ENCODE measurements at regions not wholly inside any gene's neighbourhood (a gene's known extent, or its start where the extent isn't known, plus 50 kb on each side); places are given as distances from the start of the nearest gene placed in this dataset.

DNA sequence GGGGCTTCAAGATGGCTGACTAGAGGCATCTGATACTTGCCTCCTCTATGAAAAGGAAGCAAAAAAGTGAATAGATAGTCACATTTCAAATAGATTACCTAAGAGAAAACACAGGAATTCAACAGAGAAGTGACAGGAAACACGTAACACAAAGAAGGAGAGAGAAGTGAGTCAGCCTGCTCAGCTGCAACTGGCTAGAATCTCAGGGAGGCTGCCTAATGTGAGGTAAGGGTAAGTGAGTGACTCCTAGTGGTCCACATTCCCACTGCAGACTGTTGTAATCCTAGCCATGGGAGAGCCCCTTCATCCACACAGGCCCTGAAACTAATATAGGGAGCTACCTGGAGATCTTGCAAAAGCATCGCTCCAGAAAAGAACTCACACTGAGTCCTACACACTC is 179.2 kb downstream of the SLC7A11 start:
- Histone ChIP-seq H3K36me3 (replicated peaks in 1 of 2; ENCODE audit: control insufficient read depth in 1 of 2, insufficient read depth in 2 of 2, low read length in 1 of 2) (no peaks in the 10 kb centered on the region), H3K27ac (ENCODE audit: low read depth in 2 of 2, low read length in 1 of 2) (peak overlapping the region in 1 of 2 experiments; percentile 27; a peak in 2 of 4 replicates), H3K4me1 (ENCODE audit: control insufficient read depth in 1 of 2, insufficient read depth in 2 of 2, low read depth in 1 of 2, low read length in 1 of 2) (no peaks in the 10 kb centered on the region), H4K20me1 (ENCODE audit: insufficient read depth) (no peaks in the 10 kb centered on the region), H2AFZ (ENCODE audit: low read depth) (peak overlapping the region; percentile 77; the same call in 1 of the 2 replicates), H3K9me3 (0 out of 2 replicates have a peak, but pooled peaks cover 6% of the 10 kb centered on the region), H3K27me3 (ENCODE audit: insufficient read depth) (no peaks in the 10 kb centered on the region), H3K9ac (no peak overlapping the region), H3F3A (replicated peaks; ENCODE audit: insufficient read depth) (no peaks in the 10 kb centered on the region), H3K9me2 (no peaks in the 10 kb centered on the region), H3K4me3 (ENCODE audit: low read depth in 2 of 2, low read length in 1 of 2) (no peak overlapping the region), H3K79me2 (ENCODE audit: insufficient read depth) (no peaks in the 10 kb centered on the region), H3K4me2 (no peak overlapping the region; the same call in 1 of the 2 replicates)
- CTCF ChIA-PET, result no interaction called here
- POLR2A ChIA-PET, result no interaction called here
- 73% methylated on average over 2 of the region's 2 CpGs for WGBS (ENCODE audit: low lambda C conversion rate)
- TF ChIP-seq SMC3 (IDR thresholded peaks at IDR 0.05; ENCODE audit: low read depth, low read length) (peak; percentile 12; the same call in 1 of the 2 replicates), RXRA (IDR thresholded peaks at IDR 0.05; ENCODE audit: borderline replicate concordance, low read depth) (no peak), POLR2AphosphoS5 (IDR thresholded peaks at IDR 0.05; ENCODE audit: low read depth, low read length) (no peak), CTCF (IDR thresholded peaks at IDR 0.05) (peak; percentile 40)
- DNase-seq, result no peak

- no peaks in the 10 kb centered on the region for H3K9me3 ChIP-seq
- no peak overlapping the region for H3K9ac ChIP-seq
- H3K36me3 ChIP-seq (replicated peaks in 1 of 2; ENCODE audit: control insufficient read depth in 1 of 2, insufficient read depth in 2 of 2, low read length in 1 of 2), result no peaks in the 10 kb centered on the region
- H3K79me2 ChIP-seq (ENCODE audit: insufficient read depth), result no peaks in the 10 kb centered on the region
- ChIA-PET POLR2A (no interaction called here), CTCF (interaction anchor here (1.8 kb wide), 1 partner anchor 21 kb away, joined by 5 read pairs; no protein-coding TSS in a partner anchor)
- H3K27ac ChIP-seq (ENCODE audit: low read depth in 2 of 2, low read length in 1 of 2), result no peak overlapping the region; a peak in 1 of 4 replicates
- peaks cover 3 to 23% of the 10 kb centered on the region in 2 experiments; a peak in 2 of 4 replicates for H3K4me1 ChIP-seq (ENCODE audit: control insufficient read depth in 1 of 2, insufficient read depth in 2 of 2, low read depth in 1 of 2, low read length in 1 of 2)
- H3K4me2 ChIP-seq, result no peak overlapping the region
- H2AFZ ChIP-seq (ENCODE audit: low read depth), result 0 out of 2 replicates have a peak overlapping the region, but pooled peaks have one; percentile 20
- WGBS (ENCODE audit: low lambda C conversion rate), result 91% methylated on average over 2 of the region's 2 CpGs
- no peak overlapping the region for H3K4me3 ChIP-seq (ENCODE audit: low read depth in 2 of 2, low read length in 1 of 2)
- no peaks in the 10 kb centered on the region for H3K9me2 ChIP-seq
- H3F3A ChIP-seq (replicated peaks; ENCODE audit: insufficient read depth), result peaks cover 39% of the 10 kb centered on the region
- no peak for TF ChIP-seq RXRA (IDR thresholded peaks at IDR 0.05; ENCODE audit: borderline replicate concordance, low read depth)
- TF ChIP-seq JUND (IDR thresholded peaks at IDR 0.05), result no peak
- no peak for TF ChIP-seq MEF2A (IDR thresholded peaks at IDR 0.05; ENCODE audit: borderline replicate concordance, low read depth)
- no peak for TF ChIP-seq CHD2 (IDR thresholded peaks at IDR 0.05; ENCODE audit: low read length, partially characterized antibody)
- TF ChIP-seq RAD21 (IDR thresholded peaks at IDR 0.05; ENCODE audit: low read length), result no peak
- TF ChIP-seq USF1 (IDR thresholded peaks at IDR 0.05; ENCODE audit: borderline replicate concordance, low read depth), result no peak
- TF ChIP-seq TAF1 (IDR thresholded peaks at IDR 0.05; ENCODE audit: borderline replicate concordance, low read depth, low read length), result no peak
- TF ChIP-seq, protein P1, sequence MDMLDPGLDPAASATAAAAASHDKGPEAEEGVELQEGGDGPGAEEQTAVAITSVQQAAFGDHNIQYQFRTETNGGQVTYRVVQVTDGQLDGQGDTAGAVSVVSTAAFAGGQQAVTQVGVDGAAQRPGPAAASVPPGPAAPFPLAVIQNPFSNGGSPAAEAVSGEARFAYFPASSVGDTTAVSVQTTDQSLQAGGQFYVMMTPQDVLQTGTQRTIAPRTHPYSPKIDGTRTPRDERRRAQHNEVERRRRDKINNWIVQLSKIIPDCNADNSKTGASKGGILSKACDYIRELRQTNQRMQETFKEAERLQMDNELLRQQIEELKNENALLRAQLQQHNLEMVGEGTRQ (IDR thresholded peaks at IDR 0.05; ENCODE audit: borderline replicate concordance, low read depth, low read length), result no peak
- TF ChIP-seq, protein P2, sequence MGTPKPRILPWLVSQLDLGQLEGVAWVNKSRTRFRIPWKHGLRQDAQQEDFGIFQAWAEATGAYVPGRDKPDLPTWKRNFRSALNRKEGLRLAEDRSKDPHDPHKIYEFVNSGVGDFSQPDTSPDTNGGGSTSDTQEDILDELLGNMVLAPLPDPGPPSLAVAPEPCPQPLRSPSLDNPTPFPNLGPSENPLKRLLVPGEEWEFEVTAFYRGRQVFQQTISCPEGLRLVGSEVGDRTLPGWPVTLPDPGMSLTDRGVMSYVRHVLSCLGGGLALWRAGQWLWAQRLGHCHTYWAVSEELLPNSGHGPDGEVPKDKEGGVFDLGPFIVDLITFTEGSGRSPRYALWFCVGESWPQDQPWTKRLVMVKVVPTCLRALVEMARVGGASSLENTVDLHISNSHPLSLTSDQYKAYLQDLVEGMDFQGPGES (IDR thresholded peaks at IDR 0.05; ENCODE audit: low read depth, low read length), result no peak
- TF ChIP-seq, protein P3, sequence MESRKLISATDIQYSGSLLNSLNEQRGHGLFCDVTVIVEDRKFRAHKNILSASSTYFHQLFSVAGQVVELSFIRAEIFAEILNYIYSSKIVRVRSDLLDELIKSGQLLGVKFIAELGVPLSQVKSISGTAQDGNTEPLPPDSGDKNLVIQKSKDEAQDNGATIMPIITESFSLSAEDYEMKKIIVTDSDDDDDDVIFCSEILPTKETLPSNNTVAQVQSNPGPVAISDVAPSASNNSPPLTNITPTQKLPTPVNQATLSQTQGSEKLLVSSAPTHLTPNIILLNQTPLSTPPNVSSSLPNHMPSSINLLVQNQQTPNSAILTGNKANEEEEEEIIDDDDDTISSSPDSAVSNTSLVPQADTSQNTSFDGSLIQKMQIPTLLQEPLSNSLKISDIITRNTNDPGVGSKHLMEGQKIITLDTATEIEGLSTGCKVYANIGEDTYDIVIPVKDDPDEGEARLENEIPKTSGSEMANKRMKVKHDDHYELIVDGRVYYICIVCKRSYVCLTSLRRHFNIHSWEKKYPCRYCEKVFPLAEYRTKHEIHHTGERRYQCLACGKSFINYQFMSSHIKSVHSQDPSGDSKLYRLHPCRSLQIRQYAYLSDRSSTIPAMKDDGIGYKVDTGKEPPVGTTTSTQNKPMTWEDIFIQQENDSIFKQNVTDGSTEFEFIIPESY (IDR thresholded peaks at IDR 0.05; ENCODE audit: borderline replicate concordance, low read depth), result no peak
- no peak for TF ChIP-seq RFX5 (IDR thresholded peaks at IDR 0.05; ENCODE audit: low read length)
- TF ChIP-seq EZH2phosphoT487 (IDR thresholded peaks at IDR 0.05; ENCODE audit: borderline replicate concordance, low read depth), result no peak
- no peak for TF ChIP-seq SMC3 (IDR thresholded peaks at IDR 0.05; ENCODE audit: low read depth, low read length)
- no peak for TF ChIP-seq FOSL2 (IDR thresholded peaks at IDR 0.05; ENCODE audit: borderline replicate concordance, low read depth)
- no peak for TF ChIP-seq FOXJ3 (CRISPR knock-in tag; IDR thresholded peaks at IDR 0.05)
- no peak for TF ChIP-seq EP300 (IDR thresholded peaks at IDR 0.05; ENCODE audit: borderline replicate concordance in 1 of 2, low read depth in 1 of 2, low read length in 1 of 2)
- no peak for TF ChIP-seq MAX (IDR thresholded peaks at IDR 0.05; ENCODE audit: low read depth)
- no peak for TF ChIP-seq POLR2AphosphoS5 (IDR thresholded peaks at IDR 0.05; ENCODE audit: low read depth, low read length)
- TF ChIP-seq NFIC (IDR thresholded peaks at IDR 0.05; ENCODE audit: borderline replicate concordance), result no peak
- no peaks in the 10 kb centered on the region for H3K27me3 ChIP-seq (ENCODE audit: insufficient read depth)
- H4K20me1 ChIP-seq (ENCODE audit: insufficient read depth), result no peaks in the 10 kb centered on the region
- DNase-seq, result no peak
Observed at GRCh38 chr4:138056541-138056940, 185.6 kb downstream of the SLC7A11 start.
